ENCODE measurements at regions not wholly inside any gene's neighbourhood (a gene's known extent, or its start where the extent isn't known, plus 50 kb on each side); places are given as distances from the start of the nearest gene placed in this dataset.

- Histone ChIP-seq H3K9me3 (no peaks in the 10 kb centered on the region), H3K36me3 (no peaks in the 10 kb centered on the region), H3K27me3 (no peaks in the 10 kb centered on the region), H3K27ac (no peak overlapping the region), H3K4me1 (no peaks in the 10 kb centered on the region), H3K4me3 (no peak overlapping the region)
- DNase-seq (no peak), ATAC-seq (ENCODE audit: low FRiP score in 2 of 2) (no peak)
- 83 to 85% methylated on average over 2 of the region's 2 CpGs for WGBS, 2 donors
- no peak for TF ChIP-seq EP300 (IDR thresholded peaks at IDR 0.05)
- no peak for TF ChIP-seq POLR2AphosphoS5 (IDR thresholded peaks at IDR 0.05)
- TF ChIP-seq, protein P1, sequence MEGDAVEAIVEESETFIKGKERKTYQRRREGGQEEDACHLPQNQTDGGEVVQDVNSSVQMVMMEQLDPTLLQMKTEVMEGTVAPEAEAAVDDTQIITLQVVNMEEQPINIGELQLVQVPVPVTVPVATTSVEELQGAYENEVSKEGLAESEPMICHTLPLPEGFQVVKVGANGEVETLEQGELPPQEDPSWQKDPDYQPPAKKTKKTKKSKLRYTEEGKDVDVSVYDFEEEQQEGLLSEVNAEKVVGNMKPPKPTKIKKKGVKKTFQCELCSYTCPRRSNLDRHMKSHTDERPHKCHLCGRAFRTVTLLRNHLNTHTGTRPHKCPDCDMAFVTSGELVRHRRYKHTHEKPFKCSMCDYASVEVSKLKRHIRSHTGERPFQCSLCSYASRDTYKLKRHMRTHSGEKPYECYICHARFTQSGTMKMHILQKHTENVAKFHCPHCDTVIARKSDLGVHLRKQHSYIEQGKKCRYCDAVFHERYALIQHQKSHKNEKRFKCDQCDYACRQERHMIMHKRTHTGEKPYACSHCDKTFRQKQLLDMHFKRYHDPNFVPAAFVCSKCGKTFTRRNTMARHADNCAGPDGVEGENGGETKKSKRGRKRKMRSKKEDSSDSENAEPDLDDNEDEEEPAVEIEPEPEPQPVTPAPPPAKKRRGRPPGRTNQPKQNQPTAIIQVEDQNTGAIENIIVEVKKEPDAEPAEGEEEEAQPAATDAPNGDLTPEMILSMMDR (IDR thresholded peaks at IDR 0.05): no peak
- no peak for TF ChIP-seq POLR2A (IDR thresholded peaks at IDR 0.05)
Observed at GRCh38 chr11:91136631-91137030, 913.8 kb upstream of the CHORDC1 start.

DNA sequence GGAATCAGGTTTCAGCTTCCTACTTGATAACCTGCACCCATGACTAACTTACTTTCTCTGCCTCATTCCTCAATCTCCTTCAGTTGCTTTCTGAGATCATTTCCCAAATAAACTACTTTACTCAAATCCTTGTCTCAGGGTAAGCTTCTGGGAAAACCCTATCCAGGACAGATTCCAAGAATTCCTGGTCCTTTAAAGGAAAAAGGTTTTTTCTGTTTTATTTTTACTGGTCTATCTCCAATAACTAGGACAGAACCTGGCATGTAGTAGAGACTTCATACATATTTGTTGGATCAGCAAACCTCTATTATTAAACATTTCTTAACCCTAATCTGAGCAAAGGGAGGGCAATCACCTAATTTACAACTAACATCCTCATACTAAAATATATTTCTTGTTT lies 910.5 kb upstream of the CHORDC1 start:
- Histone ChIP-seq H3K27me3 (no peaks in the 10 kb centered on the region), H3K27ac (no peak overlapping the region), H3K4me1 (no peaks in the 10 kb centered on the region), H3K9me3 (no peaks in the 10 kb centered on the region), H3K4me3 (no peak overlapping the region), H3K36me3 (no peaks in the 10 kb centered on the region)
- peak in 1 of 2 donors; percentile 60 for ATAC-seq (ENCODE audit: low FRiP score in 2 of 2)
- DNase-seq: no peak
- no peak for TF ChIP-seq POLR2AphosphoS5 (IDR thresholded peaks at IDR 0.05)
- no peak for TF ChIP-seq EP300 (IDR thresholded peaks at IDR 0.05)

DNA sequence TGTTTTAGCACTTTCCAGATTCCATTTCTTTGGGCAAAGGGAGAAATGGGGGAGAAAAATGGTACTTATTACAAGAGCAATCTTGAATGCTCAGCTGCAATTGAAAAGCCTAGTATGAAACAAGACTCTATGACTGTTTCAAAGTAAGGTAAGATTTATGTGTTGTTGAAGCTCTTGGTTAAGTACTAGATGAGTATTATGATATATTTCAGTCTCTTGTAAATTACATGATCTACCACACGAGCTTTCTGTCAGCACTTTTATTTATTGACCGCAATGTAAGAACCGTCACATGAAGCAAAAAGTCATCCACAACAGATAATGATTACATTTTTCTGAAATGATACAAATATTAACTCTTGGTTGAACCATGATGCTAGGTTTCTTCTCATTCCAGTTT lies 906.7 kb upstream of the CHORDC1 start:
- Histone ChIP-seq H3K4me3 (no peak overlapping the region), H3K9me3 (no peaks in the 10 kb centered on the region), H3K27me3 (no peaks in the 10 kb centered on the region), H3K36me3 (no peaks in the 10 kb centered on the region), H3K4me1 (no peaks in the 10 kb centered on the region), H3K27ac (no peak overlapping the region)
- ATAC-seq (ENCODE audit: low FRiP score in 2 of 2): no peak
- no peak for DNase-seq
- WGBS, 2 donors: 74 to 78% methylated on average over 3 of the region's 3 CpGs
- TF ChIP-seq, protein P1 (IDR thresholded peaks at IDR 0.05): no peak
- TF ChIP-seq POLR2A (IDR thresholded peaks at IDR 0.05): no peak
- TF ChIP-seq EP300 (IDR thresholded peaks at IDR 0.05): no peak

GRCh38 chr11:91124363-91124762 lies 901.5 kb upstream of the CHORDC1 start:
- TF ChIP-seq POLR2AphosphoS5 (IDR thresholded peaks at IDR 0.05) (no peak), EP300 (IDR thresholded peaks at IDR 0.05) (no peak), POLR2A (IDR thresholded peaks at IDR 0.05) (no peak)
- TF ChIP-seq, protein P1 (IDR thresholded peaks at IDR 0.05): no peak
- 91 to 100% methylated on average over 1 of the region's 1 CpG for WGBS, 2 donors

GRCh38 chr11:91115116-91115515 lies 892.3 kb upstream of the CHORDC1 start:
- Histone ChIP-seq H3K4me1 (no peaks in the 10 kb centered on the region), H3K36me3 (no peaks in the 10 kb centered on the region), H3K27ac (no peak overlapping the region), H3K4me3 (no peak overlapping the region), H3K9me3 (no peaks in the 10 kb centered on the region), H3K27me3 (no peaks in the 10 kb centered on the region)
- DNase-seq (no peak), ATAC-seq (ENCODE audit: low FRiP score in 2 of 2) (no peak)
- 30 to 57% methylated on average over 1 of the region's 1 CpG for WGBS, 2 donors
- no peak for TF ChIP-seq POLR2AphosphoS5 (IDR thresholded peaks at IDR 0.05)
- TF ChIP-seq POLR2A (IDR thresholded peaks at IDR 0.05): no peak
- TF ChIP-seq EP300 (IDR thresholded peaks at IDR 0.05): no peak
- TF ChIP-seq, protein P1 (IDR thresholded peaks at IDR 0.05): no peak

More at GRCh38 chr11:91124363-91124762, 901.5 kb upstream of the CHORDC1 start:
- no peaks in the 10 kb centered on the region for H3K4me1 ChIP-seq
- H3K9me3 ChIP-seq: no peaks in the 10 kb centered on the region
- ATAC-seq (ENCODE audit: low FRiP score in 2 of 2) (no peak), DNase-seq (no peak)
- H3K4me3 ChIP-seq: no peak overlapping the region
- H3K27me3 ChIP-seq: no peaks in the 10 kb centered on the region
- no peak overlapping the region for H3K27ac ChIP-seq
- no peaks in the 10 kb centered on the region for H3K36me3 ChIP-seq
